ENCODE measurements at regions not wholly inside any gene's neighbourhood (a gene's known extent, or its start where the extent isn't known, plus 50 kb on each side); places are given as distances from the start of the nearest gene placed in this dataset.
"Not testable (repeated sequence)": the region's sequence is repeated elsewhere in the genome, so short reads cannot be mapped to it uniquely, and the experiment has no call there.

DNA sequence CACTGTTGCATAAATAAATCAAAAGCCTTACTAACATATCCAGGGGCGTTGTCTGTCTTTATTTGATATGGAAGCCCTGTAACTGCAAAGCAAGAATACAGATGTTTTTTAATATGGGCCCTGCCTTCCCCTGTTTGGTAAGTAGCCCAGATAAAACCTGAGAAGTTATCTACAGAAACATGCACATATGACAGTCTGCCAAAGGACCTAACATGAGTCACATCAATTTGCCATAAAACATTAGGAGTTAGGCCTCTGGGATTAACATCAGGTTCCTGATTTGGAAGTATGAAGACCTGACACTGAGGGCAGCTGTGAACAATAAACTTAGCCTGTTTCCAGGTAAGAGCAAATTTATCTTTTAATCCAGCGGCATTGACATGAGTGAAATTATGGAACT lies 1588.8 kb downstream of the REEP3 start:
- no peak for DNase-seq

DNA sequence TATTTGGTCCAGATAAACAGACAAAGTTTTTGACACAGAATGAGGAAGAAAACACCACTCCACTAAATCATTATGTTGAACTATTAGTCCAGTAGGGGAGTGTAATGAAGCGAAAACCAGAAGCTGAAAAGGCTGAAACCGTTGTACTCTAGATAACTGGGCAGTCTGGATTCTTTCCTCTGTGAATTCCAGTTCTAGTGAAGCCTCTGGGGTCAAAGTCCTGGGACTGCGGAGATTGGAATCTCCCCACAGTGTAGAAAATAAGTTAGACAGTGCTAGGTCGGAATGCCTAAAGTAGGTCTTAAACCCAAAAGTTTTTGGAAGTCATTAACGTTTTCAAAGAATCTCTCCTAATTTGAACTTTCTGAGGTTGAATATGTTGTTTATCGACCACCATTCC lies 1589.9 kb downstream of the REEP3 start:
- DNase-seq, result not testable (repeated sequence)

- no peak for DNase-seq
These were observed 1591.4 kb downstream of the REEP3 start for GRCh38 chr10:65112573-65112972.

GRCh38 chr10:65123120-65123519 lies 1601.9 kb downstream of the REEP3 start:
- DNase-seq, result no peak

- DNase-seq, result no peak
These were observed 1604.0 kb downstream of the REEP3 start for GRCh38 chr10:65125212-65125611.

DNA sequence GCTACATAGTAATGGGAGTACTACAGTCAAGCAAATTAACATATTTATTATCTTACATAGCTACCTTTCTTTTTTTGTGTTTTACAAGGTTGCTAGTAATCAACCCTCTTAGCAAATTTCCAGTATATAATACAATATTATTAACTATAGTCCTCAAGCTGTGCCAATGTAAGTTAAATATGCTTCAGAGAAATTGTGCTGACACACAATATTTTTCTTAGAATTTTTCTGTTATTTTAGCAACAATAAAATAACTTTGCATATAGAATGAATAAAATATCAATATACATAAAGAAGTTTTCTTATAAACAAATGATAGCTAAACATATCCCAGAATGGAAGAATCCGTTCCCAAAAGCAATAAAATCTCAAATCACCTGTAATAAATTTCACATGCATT lies 1605.1 kb downstream of the REEP3 start:
- DNase-seq, result no peak

DNA sequence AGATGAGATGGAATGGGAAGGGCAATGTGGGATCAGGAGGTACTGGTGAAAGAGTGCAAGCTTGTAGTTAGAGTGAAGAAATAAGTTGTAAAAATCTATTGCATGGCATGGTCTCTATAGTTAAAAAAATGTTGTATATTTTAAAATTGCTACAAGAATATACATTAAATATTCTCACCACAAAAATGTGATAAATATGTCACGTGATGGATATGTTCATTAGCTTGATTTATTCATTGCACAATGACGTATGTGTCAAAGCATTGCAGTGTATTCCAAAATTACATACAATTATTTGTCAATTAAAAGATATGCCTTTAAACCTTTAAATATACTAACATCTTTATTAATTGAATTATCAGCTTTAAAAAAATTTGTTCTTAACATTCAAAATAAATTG lies 1607.1 kb downstream of the REEP3 start:
- no peak for DNase-seq

DNA sequence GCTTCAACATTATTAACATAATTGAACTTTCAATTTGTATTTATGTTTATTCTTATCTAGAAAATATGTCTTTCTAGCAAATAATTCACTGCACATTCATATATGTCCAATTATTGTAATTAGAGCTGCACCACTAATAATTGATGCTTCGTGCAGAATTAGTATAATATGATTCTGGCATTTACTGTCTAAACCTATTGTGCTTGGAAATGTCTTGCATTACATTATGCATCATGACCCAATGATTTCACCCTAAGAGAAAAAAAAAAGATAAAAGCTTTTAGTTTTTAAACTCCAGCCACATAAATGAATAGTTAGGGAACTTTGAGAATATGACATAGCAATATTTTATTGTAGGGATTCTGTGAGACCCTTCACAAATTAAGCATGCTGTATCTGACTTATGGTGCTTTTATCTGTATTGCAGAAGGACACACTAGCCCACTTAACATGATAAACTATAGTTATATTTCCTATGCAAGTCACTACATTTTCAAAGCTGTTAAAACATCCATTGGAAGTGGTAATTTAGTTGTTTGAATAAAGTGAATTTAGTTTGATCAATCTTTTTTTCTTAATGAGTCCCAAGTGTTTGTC lies 1609.1 kb downstream of the REEP3 start:
- DNase-seq, result no peak

DNA sequence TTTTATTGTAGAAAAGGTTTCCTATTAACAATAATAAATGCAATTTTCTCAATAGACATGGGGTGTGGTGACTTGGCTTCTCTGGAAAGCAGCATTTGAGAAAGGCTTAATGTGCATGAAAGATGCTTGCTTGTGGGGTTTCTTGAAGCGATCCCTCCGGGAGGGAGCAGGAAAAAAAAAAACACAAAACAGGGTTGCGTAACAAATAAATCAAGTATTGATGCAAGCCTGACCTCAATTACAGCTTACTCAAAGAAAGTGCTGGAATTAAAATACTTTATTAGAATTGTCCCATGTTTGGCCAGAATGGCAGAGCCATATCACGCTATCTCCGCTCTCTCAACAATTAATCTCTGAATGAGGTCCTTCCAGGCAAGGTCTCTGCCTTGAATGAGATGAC lies 1612.5 kb downstream of the REEP3 start:
- no peak for DNase-seq

- DNase-seq, result no peak
These were observed 1614.3 kb downstream of the REEP3 start for GRCh38 chr10:65135508-65135907.

- DNase-seq, result no peak
These were observed 1621.6 kb downstream of the REEP3 start for GRCh38 chr10:65142641-65143435.

DNA sequence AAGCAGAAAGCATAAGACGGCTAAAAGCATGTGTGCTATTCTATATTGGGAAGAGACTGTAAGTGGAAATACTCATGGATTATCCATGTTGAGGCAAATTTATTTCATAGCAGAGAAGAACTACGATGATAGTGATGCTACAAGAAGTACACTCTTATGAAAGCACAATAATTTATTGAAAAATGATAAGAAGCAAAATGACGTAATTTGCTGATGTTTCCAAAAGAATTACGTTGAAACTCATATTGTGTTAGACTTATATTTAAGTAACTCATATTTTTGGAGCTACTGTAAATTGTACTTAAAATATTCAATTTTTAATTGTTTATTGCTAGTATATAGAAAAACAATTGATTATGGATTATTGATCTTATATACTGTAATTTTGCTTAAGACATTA lies 1622.5 kb downstream of the REEP3 start:
- DNase-seq, result no peak

- DNase-seq, result no peak
These were observed 1628.7 kb downstream of the REEP3 start for GRCh38 chr10:65149878-65150277.

DNA sequence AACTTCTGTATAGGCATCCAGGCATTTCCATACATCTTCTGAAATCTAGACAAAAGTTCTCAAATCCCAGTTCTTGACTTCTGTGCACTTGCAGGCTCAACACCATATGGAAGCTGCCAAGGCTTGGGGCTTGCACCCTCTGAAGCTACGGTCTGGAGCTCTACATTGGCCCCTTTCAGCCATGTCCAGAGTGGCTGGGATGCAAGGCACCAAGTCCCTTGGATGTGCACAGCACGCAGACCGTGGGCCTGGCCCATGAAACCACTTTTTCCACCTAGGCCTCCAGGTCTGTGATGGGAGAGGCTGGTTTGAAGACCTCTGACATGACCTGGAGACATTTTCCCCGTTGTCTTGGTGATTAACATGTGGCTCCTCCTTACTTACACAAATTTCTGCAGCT lies 1645.1 kb downstream of the REEP3 start:
- no peak for DNase-seq

DNA sequence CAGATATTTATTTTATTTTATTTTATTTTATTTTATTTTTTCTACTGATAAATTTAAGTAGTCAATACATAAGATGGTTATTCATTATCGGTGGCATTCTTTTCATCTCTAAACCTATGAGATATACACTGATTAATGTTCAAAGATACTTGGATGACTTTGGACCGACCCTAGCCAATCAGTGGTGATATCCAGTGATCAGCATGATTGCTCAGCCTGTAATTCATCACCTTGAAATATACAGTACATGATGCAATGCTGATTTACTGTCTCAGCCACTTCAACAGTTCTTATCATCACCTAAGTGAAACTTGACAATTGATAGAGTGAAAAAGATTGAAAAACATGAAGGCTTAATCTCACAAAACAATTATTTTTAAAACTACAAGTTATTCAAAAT lies 1651.0 kb downstream of the REEP3 start:
- no peak for DNase-seq

DNA sequence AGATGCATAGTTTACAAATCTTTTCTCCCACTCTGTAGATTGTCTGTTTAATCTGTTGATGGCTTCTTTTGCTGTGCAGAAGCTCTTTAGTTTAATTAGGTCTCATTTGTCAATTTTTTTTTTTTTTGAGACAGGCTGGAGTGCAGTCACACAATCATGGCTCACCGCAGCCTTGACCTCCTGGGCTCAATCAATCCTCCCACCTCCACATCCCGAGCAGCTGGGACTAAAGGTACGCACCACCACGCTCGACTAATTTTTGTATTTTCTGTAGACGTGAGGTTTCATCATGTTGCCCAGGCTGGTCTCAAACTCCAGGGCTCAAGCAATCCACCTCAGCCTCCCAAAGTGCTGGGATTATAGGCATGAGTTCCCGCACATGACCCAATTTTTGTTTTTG lies 1655.8 kb downstream of the REEP3 start:
- DNase-seq, result no peak

GRCh38 chr10:65183236-65183635 lies 1662.0 kb downstream of the REEP3 start:
- no peak for DNase-seq

DNA sequence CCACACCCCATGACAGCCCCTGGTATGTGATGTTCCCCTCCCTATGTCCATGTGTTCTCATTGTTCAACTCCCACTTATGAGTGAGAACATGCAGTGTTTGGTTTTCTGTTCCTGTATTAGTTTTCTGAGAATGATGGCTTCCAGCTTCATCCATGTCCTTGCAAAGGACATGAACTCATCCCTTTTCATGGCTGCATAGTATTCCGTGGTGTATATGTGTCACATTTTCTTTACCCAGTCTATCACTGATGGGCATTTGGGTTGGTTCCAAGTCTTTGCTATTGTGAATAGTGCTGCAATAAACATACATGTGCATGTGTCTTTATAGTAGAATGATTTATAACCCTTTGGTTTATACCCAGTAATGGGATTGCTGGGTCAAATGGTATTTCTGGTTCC lies 1665.5 kb downstream of the REEP3 start:
- DNase-seq, result not testable (repeated sequence)

- no peak for DNase-seq
These were observed 1672.9 kb downstream of the REEP3 start for GRCh38 chr10:65194126-65194525.

DNA sequence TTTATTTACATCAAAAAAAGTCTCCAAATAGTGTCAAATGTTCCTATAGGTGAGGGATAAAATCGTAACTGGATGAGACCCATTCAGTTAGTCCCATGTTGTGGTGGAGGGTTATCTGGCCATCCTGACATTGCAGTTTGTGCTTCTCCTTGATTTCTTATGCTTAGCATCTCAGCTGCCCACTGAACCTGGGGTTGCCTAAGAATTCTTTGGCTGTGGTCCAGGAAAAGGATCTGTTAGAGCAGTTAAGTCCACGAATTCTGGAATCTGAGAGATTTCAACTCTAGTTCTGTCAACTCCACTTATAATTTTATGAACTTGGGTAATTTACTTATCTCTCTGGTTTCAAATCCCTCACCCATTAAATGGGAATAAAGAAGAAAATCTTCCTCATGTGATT lies 1673.4 kb downstream of the REEP3 start:
- no peak for DNase-seq

GRCh38 chr10:65196111-65196510 lies 1674.9 kb downstream of the REEP3 start:
- no peak for DNase-seq

DNA sequence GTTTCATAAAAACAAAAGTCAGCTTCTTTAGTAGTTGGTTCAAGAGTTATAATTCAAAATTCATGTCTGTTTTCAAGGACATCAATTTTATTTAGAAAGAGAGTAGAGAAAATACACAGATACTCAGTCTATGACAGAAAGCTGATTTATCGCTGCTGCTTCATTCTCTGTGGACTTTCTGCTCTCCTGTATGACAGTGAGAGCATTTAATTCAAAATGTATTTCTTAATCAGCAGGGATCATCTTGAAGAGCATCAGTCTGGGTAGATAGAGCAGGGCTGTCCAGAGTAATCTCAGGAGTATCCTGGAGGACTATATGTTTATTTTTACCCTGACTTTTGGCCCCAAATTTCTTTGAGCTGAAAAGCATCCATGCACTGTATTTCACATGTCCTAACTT lies 1676.7 kb downstream of the REEP3 start:
- DNase-seq, result no peak

- no peak for DNase-seq
These were observed 1680.3 kb downstream of the REEP3 start for GRCh38 chr10:65201491-65201890.

GRCh38 chr10:65204999-65205398 lies 1683.8 kb downstream of the REEP3 start:
- DNase-seq, result no peak

DNA sequence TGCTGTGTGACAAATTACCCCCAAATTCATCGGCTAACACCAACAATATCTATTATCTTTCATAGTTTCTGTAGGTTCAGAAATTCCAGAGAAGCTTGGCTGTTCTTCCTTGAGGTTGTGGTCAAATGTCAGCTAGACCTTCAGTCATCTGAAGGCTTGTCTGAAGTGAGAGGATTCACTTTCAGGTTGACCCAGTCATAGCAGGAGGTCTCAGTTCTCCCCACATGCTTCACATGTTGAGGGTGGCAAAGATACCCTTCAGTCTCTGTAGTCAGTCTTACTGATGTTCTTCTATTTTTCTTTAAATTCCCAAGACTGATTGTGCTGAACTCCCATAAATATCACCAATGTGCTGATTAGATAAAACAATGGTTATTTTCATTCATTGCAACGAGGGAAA lies 1692.0 kb downstream of the REEP3 start:
- no peak for DNase-seq
